ENCODE measurements at regions not wholly inside any gene's neighbourhood (a gene's known extent, or its start where the extent isn't known, plus 50 kb on each side); places are given as distances from the start of the nearest gene placed in this dataset.

DNA sequence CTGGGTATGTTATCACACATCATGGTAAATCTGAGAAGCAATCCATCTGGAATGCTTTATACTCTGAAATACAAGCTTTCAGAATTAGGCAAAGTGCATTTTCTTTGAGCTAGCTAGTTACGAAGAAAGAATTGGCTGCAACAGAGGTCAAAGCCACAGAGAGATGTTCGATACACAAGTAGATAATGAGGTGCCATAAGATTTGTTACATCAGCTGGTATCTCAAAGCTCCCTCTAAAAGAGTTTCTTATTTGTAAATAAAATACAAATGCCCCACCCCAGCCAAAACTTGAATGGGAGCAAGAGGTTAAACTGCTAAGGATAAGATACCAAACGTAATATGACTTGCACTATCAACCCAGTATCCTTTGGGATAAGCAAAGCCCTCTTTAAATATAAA, 84.0 kb upstream of the SLCO3A1 start:
- DNase-seq = no peak

- no peak for DNase-seq
Observed at GRCh38 chr15:91769894-91770293, 83.6 kb upstream of the SLCO3A1 start.

DNA sequence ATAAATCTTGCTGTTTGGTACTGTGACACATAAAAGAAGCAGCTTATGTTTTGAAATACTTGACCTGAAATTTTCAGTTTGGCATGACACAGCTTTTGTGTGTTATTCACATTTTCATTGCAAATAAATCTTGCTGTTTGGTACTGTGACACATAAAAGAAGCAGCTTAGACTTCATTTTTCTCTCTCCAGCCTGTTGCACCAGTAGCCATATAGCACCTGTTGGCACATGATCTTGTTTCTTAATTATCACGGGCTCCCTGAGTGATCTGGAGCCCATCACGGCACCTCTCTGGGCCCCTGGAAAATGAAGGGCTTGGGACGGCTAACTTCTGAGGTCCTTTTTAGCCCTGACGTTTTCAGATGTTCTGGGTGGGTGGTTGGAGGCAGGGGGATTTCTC, 77.4 kb upstream of the SLCO3A1 start:
- no peak for DNase-seq

- DNase-seq = no peak
Observed at GRCh38 chr15:91779960-91780359, 73.5 kb upstream of the SLCO3A1 start.

GRCh38 chr15:91780387-91780786, 73.1 kb upstream of the SLCO3A1 start:
- no peak for DNase-seq

DNA sequence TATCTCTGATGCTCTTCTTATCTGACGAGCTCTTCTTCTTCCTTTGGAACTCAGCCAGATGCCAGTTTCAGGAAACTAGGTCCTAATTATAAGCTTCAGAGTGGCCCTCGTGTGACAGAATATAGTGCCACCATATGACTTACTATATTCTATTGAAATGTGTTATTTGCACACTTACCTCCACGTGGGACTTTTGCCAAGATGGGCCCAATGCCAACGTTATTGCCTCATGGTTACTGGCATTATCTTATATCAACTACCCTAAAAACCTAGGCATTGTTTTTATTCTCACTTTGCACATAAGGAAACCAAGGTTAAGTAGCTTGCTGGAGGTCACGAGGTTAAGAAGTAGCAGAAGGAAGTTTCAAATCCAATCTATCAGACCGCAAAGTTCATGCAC, 71.3 kb upstream of the SLCO3A1 start:
- no peak for DNase-seq

DNA sequence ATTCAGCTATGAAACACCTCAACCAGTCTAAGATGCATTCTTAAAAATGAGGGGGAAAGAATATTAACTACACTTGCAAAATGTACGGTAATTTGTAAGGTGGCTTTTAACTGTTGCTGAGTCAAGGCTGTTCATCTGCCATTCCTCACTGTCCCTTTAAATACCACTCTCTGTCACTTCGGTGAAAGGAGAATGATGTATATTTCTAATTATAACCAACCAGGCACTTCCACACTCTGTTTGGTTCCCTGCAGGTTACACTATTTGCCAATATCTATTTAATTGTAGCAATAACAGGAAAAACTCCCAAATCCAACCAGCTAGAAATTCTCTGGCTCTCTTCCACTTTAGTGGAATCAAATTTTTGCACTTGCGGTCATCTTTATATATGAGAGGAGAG, 70.5 kb upstream of the SLCO3A1 start:
- no peak for DNase-seq

DNA sequence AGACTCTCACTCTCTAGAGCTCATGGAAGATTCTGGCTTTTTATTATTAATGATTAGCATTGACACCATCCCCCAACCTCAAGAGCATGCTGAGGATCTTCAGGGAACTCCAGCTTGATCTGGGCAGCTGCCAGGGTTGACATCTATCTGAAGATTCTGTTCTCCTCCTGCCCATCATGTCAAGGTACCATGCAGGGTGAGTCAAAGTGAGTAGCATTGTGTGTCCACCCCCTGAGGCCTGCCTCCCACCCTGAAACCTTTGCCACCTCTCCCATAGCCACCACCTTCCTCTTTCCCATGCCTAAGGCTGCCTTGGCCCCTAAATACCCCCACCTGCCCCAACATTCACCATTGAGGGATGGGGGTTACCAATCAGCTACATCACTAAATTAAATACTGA, 70.1 kb upstream of the SLCO3A1 start:
- no peak for DNase-seq

DNA sequence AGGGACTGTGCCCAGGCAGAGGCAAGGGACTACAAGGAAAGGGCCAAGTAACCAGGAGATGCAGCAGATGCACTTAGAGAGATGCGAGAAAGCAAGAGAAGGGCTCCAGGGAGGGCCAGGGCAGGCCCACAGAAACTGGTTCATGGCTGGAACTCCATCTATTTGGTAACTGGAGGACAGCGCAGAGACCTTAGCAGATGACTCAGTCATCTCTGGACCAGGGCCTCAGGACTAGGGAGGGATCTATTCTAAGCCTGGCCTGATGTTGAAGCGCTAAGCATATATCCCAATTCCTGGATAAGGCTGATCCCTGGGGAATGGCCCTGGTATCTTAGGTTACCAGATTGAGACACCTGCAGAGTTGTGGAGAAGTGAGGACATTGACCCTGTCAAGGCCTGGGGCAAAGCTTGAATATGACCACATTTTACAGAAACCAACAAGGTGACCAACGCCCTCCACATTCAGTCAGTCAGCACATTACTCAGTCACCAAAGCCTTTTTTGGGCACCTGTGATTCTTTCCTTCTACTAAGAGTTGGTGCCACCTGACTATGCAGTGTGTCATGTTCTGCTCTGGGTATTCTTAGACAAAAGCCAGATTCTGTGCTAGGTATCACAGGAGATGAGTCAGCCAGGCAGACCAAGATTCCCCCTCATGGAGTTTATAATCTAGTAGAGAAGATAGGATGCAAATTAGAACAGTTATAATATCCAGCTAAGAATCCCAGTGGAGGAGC, 68.4 kb upstream of the SLCO3A1 start:
- DNase-seq = no peak

- no peak for DNase-seq
Observed at GRCh38 chr15:91787198-91787597, 66.3 kb upstream of the SLCO3A1 start.

- DNase-seq = no peak
Observed at GRCh38 chr15:91789136-91789535, 64.4 kb upstream of the SLCO3A1 start.

GRCh38 chr15:91790836-91791235, 62.7 kb upstream of the SLCO3A1 start:
- DNase-seq = peak; percentile 54

DNA sequence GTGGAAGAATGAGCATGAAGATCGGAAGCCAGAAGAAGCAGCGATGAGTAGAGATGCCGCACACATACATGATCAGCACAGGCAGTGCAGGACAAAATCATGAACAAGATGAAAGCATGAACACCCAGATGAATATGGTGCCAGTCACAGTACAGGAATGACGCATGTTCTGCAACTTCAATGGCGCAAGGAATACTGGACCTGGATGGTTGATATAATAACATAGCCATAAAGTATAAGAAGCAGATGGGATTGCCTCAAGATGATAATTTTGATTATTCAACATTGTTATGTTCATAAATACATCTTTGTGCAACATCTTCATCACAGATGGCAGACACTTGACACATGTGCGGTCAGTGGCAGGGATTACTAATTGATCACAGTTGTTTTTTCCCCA, 59.7 kb upstream of the SLCO3A1 start:
- DNase-seq = no peak

DNA sequence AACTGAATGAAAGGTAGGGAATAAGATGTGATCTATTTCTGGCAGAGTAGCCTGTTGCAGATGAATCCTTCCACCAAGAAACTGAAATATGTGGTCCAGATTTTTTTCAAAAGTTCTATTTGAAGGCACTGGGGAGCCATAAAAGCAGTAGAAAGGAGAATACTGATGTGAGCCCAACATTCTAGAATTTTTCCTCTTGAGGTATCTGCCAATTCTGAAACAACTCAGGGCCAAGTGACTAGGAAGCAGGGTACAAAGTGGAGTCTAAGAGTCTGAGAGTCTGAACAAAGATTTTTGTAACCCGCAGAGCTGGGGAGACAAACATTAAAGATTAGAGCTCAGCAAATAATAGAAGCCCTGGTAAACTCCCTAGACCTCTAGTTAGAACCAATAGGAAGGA, 58.3 kb upstream of the SLCO3A1 start:
- no peak for DNase-seq

- DNase-seq = no peak
Observed at GRCh38 chr15:91801836-91802534, 51.5 kb upstream of the SLCO3A1 start.

DNA sequence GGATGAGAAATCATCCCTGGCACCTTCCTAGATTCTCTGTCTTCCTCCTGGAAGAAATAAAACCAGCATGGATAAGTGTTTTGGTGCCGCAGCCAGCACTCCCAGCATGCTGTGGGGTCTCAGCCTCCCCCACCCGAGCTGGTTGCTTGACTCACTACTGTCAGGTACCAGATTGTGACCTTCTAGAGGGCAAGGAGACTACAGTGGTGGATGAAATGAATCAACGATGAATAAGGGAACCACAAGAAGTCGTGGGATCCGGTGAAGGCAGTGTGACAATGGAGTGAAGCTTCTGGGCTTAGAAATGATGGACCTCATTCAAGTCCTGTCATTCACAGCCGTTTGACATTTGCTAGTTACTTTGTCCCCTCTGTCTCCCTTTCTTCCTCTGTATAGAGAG, 50.2 kb upstream of the SLCO3A1 start:
- DNase-seq = no peak

All from NCI-H2171 (cell line).